HL-60 (cell line): ENCODE measurements at regions not wholly inside any gene's neighbourhood (a gene's known extent, or its start where the extent isn't known, plus 50 kb on each side); places are given as distances from the start of the nearest gene placed in this dataset.

Experiments used
- DNase-seq, 2 experiments: peaks; one replicate each; pipeline ENCODE4 v3.0.0-alpha.2; 2010 to 2020; ENCODE audit warnings: low read depth in 1 of 2, low spot score in 1 of 2
- H3K27ac ChIP-seq: fragments of 250-450 bp; sonication (Bioruptor Pico); replicated peaks from 2 replicates; pipeline ENCODE4 v1.5.1; 2020; ENCODE audit warnings: mild to moderate bottlenecking, moderate library complexity
- H3K27me3 ChIP-seq: fragments of 250-450 bp; sonication (Bioruptor Pico); 2 replicates; pipeline ENCODE4 v1.5.1; 2021; ENCODE audit warnings: mild to moderate bottlenecking, moderate library complexity; ENCODE audit not compliant: insufficient read depth, poor library complexity, severe bottlenecking
- H3K4me3 ChIP-seq: replicated peaks from 2 replicates; pipeline ENCODE4 v1.5.1; 2011; ENCODE audit warnings: mild to moderate bottlenecking, control low read depth, low read length; ENCODE audit not compliant: insufficient read depth
- GABPA ChIP-seq: IDR thresholded peaks from 2 replicates; pipeline ENCODE4 v1.6.1; 2012; ENCODE audit warnings: low read depth
- POLR2AphosphoS5 ChIP-seq: IDR thresholded peaks from 2 replicates; pipeline ENCODE4 v1.6.1; 2012; ENCODE audit warnings: low read depth
- SPI1 ChIP-seq: IDR thresholded peaks from 2 replicates; pipeline ENCODE4 v1.6.1; 2012; ENCODE audit warnings: low read depth, mild to moderate bottlenecking, borderline replicate concordance
- TF ChIP-seq, protein P1 (sequence below): IDR thresholded peaks from 2 replicates; pipeline ENCODE4 v1.6.1; 2012; ENCODE audit warnings: low read depth; ENCODE audit not compliant: insufficient replicate concordance
- TF ChIP-seq, protein P2 (sequence below): IDR thresholded peaks from one replicate; pipeline ENCODE4 v1.5.1; 2011; ENCODE audit warnings: low read length, control low read depth, inconsistent platforms; ENCODE audit not compliant: insufficient read depth

DNA sequence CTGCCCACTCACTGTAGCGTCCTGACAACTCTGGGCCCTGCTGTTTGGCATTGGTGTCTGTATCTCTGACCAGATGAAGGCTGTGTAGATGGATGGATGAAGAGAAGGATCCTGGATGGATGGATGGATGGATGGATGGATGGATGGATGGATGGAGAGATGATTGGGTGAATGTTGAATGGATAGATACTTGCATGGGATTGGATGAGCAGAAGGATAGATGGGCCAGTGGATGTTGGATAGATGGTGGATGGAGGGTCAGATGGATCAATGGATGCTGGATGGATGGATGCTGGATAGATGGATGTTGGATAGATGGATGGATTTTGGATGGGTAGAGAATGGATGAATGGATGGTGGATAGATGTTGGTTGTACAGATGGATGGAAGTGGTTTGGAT lies 179.6 kb upstream of the GSE1 start:
- Histone ChIP-seq H3K27ac (no peak overlapping the region), H3K4me3 (no peak overlapping the region), H3K27me3 (no peaks in the 10 kb centered on the region)
- no peak for DNase-seq
- TF ChIP-seq, protein P1, sequence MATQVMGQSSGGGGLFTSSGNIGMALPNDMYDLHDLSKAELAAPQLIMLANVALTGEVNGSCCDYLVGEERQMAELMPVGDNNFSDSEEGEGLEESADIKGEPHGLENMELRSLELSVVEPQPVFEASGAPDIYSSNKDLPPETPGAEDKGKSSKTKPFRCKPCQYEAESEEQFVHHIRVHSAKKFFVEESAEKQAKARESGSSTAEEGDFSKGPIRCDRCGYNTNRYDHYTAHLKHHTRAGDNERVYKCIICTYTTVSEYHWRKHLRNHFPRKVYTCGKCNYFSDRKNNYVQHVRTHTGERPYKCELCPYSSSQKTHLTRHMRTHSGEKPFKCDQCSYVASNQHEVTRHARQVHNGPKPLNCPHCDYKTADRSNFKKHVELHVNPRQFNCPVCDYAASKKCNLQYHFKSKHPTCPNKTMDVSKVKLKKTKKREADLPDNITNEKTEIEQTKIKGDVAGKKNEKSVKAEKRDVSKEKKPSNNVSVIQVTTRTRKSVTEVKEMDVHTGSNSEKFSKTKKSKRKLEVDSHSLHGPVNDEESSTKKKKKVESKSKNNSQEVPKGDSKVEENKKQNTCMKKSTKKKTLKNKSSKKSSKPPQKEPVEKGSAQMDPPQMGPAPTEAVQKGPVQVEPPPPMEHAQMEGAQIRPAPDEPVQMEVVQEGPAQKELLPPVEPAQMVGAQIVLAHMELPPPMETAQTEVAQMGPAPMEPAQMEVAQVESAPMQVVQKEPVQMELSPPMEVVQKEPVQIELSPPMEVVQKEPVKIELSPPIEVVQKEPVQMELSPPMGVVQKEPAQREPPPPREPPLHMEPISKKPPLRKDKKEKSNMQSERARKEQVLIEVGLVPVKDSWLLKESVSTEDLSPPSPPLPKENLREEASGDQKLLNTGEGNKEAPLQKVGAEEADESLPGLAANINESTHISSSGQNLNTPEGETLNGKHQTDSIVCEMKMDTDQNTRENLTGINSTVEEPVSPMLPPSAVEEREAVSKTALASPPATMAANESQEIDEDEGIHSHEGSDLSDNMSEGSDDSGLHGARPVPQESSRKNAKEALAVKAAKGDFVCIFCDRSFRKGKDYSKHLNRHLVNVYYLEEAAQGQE: no peak
- TF ChIP-seq, protein P2, sequence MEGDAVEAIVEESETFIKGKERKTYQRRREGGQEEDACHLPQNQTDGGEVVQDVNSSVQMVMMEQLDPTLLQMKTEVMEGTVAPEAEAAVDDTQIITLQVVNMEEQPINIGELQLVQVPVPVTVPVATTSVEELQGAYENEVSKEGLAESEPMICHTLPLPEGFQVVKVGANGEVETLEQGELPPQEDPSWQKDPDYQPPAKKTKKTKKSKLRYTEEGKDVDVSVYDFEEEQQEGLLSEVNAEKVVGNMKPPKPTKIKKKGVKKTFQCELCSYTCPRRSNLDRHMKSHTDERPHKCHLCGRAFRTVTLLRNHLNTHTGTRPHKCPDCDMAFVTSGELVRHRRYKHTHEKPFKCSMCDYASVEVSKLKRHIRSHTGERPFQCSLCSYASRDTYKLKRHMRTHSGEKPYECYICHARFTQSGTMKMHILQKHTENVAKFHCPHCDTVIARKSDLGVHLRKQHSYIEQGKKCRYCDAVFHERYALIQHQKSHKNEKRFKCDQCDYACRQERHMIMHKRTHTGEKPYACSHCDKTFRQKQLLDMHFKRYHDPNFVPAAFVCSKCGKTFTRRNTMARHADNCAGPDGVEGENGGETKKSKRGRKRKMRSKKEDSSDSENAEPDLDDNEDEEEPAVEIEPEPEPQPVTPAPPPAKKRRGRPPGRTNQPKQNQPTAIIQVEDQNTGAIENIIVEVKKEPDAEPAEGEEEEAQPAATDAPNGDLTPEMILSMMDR: no peak
- no peak for TF ChIP-seq SPI1
- no peak for TF ChIP-seq GABPA
- no peak for TF ChIP-seq POLR2AphosphoS5

DNA sequence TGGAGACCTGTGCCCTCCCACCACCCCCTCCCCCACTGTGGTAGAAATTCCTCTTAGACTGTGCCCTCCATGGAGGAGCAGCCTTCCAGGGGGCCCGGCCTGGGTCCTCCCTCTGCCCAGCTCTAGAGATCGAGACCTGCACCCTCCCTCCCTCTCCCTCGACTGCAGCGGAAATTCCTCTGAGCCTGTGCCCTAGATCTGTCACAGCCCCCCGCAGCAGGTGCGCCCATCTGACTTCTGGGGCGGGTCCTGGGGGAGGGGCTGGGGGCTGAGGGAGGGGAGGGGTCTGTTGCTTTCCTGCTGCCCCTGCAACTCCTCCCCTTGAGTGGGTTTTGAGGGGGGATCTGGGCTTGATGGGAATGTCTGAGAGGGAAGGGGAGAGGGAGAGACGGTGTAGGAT lies 177.8 kb upstream of the GSE1 start:
- Histone ChIP-seq H3K4me3 (no peak overlapping the region), H3K27me3 (no peaks in the 10 kb centered on the region), H3K27ac (no peak overlapping the region)
- TF ChIP-seq, protein P1: no peak
- TF ChIP-seq, protein P2: no peak
- no peak for DNase-seq

DNA sequence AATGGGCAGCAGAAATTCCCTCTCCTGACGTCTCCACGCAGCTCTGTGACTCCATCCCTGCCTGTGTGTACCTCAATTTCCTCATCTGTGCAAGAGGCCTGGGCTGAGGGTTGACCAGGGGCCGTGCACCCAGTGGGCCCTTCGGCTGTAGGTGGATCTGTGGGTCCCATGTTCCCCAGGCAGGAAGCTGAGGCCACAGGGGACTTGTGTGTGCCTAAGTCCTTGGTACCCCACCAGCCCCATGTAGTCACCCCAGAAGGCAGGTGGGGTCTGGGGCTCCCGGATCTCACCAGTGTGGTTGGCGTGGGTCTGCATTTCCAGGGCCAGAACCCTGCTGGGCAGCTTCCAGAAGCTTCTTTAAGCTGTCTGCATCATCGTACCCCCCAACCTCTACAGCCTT lies 177.4 kb upstream of the GSE1 start:
- no peak overlapping the region for H3K27ac ChIP-seq
- H3K4me3 ChIP-seq: no peak overlapping the region
- TF ChIP-seq, protein P2: no peak
- TF ChIP-seq POLR2AphosphoS5 (no peak), SPI1 (no peak), GABPA (no peak)
- TF ChIP-seq, protein P1: no peak
- H3K27me3 ChIP-seq: no peaks in the 10 kb centered on the region
- DNase-seq: no peak
